ENCODE measurements at regions not wholly inside any gene's neighbourhood (a gene's known extent, or its start where the extent isn't known, plus 50 kb on each side); places are given as distances from the start of the nearest gene placed in this dataset.

- TF ChIP-seq CTCF (IDR thresholded peaks at IDR 0.05) (no peak), POLR2A (IDR thresholded peaks at IDR 0.05) (no peak)
Measured at GRCh38 chr4:124331781-124332180, 380.8 kb downstream of the ANKRD50 start.
